ENCODE measurements at regions not wholly inside any gene's neighbourhood (a gene's known extent, or its start where the extent isn't known, plus 50 kb on each side); places are given as distances from the start of the nearest gene placed in this dataset.

GRCh38 chr11:109298865-109299264, 123.1 kb upstream of the C11orf87 start:
- no peak for DNase-seq

- no peak for DNase-seq
These were observed 121.8 kb upstream of the C11orf87 start for GRCh38 chr11:109300211-109300610.

- DNase-seq = no peak
These were observed 119.2 kb upstream of the C11orf87 start for GRCh38 chr11:109302591-109303334.

GRCh38 chr11:109303342-109303741, 118.6 kb upstream of the C11orf87 start:
- no peak for DNase-seq

- DNase-seq = no peak
These were observed 117.8 kb upstream of the C11orf87 start for GRCh38 chr11:109304159-109304558.

GRCh38 chr11:109305009-109305408, 117.0 kb upstream of the C11orf87 start:
- no peak for DNase-seq

GRCh38 chr11:109306322-109306721, 115.7 kb upstream of the C11orf87 start:
- no peak for DNase-seq

- DNase-seq = no peak
These were observed 114.6 kb upstream of the C11orf87 start for GRCh38 chr11:109307366-109307765.

- no peak for DNase-seq
These were observed 113.4 kb upstream of the C11orf87 start for GRCh38 chr11:109308551-109308950.

- DNase-seq = no peak
These were observed 112.8 kb upstream of the C11orf87 start for GRCh38 chr11:109309153-109309552.

- no peak for DNase-seq
These were observed 104.3 kb upstream of the C11orf87 start for GRCh38 chr11:109317726-109318125.

GRCh38 chr11:109320595-109320994, 101.4 kb upstream of the C11orf87 start:
- no peak for DNase-seq

- no peak for DNase-seq
These were observed 95.2 kb upstream of the C11orf87 start for GRCh38 chr11:109326781-109327180.

GRCh38 chr11:109329716-109330115, 92.3 kb upstream of the C11orf87 start:
- no peak for DNase-seq

GRCh38 chr11:109338131-109338530, 83.9 kb upstream of the C11orf87 start:
- no peak for DNase-seq

GRCh38 chr11:109342261-109342660, 79.7 kb upstream of the C11orf87 start:
- DNase-seq = no peak

GRCh38 chr11:109343242-109343641, 78.7 kb upstream of the C11orf87 start:
- no peak for DNase-seq

- no peak for DNase-seq
These were observed 74.7 kb upstream of the C11orf87 start for GRCh38 chr11:109347304-109347703.

GRCh38 chr11:109349276-109350080, 72.5 kb upstream of the C11orf87 start:
- DNase-seq = no peak

GRCh38 chr11:109350091-109350490, 71.9 kb upstream of the C11orf87 start:
- no peak for DNase-seq

- no peak for DNase-seq
These were observed 59.9 kb upstream of the C11orf87 start for GRCh38 chr11:109362059-109362458.

GRCh38 chr11:109363682-109364081, 58.3 kb upstream of the C11orf87 start:
- no peak for DNase-seq

- no peak for DNase-seq
These were observed 57.1 kb upstream of the C11orf87 start for GRCh38 chr11:109364851-109365250.

GRCh38 chr11:109371444-109372176, 50.4 kb upstream of the C11orf87 start:
- DNase-seq = no peak

Measured in CD4-positive, alpha-beta T cell treated with Interleukin-12 subunit alpha and Interleukin-12 subunit beta, for 1 hour (primary cell).